SK-N-SH treated with all-trans-retinoic acid at 6 μM for 48 hours (cell line): ENCODE measurements at regions not wholly inside any gene's neighbourhood (a gene's known extent, or its start where the extent isn't known, plus 50 kb on each side); places are given as distances from the start of the nearest gene placed in this dataset.

ENCODE experiments used
- ARNTL ChIP-seq: fragments of 450-650 bp; formaldehyde crosslinking; IDR thresholded peaks from 2 replicates; pipeline ENCODE4 v1.5.0; 2020; ENCODE audit warnings: low read depth, mild to moderate bottlenecking, moderate library complexity, borderline replicate concordance
- CSDC2 ChIP-seq: fragments of 250-450 bp; sonication (Bioruptor Pico); IDR thresholded peaks from 2 replicates; pipeline ENCODE4 v1.5.0; 2020; ENCODE audit warnings: mild to moderate bottlenecking, moderate library complexity
- GLIS3 ChIP-seq: fragments of 250-450 bp; sonication (Bioruptor Pico); IDR thresholded peaks from 2 replicates; pipeline ENCODE4 v1.5.0; 2020; ENCODE audit warnings: mild to moderate bottlenecking, moderate library complexity
- ISL1 ChIP-seq: fragments of 250-450 bp; sonication (Bioruptor Pico); IDR thresholded peaks from 2 replicates; pipeline ENCODE4 v2.1.2; 2022; ENCODE audit warnings: mild to moderate bottlenecking, moderate library complexity
- PPARA ChIP-seq: fragments of 250-450 bp; sonication (Bioruptor Pico); IDR thresholded peaks from 2 replicates; pipeline ENCODE4 v1.5.0; 2020; ENCODE audit warnings: mild to moderate bottlenecking, borderline replicate concordance
- RARB ChIP-seq: fragments of 250-450 bp; sonication (Bioruptor Pico); IDR thresholded peaks from 2 replicates; pipeline ENCODE4 v1.8.0; 2021; ENCODE audit warnings: mild to moderate bottlenecking, moderate library complexity
- ZFP30 ChIP-seq: fragments of 450-650 bp; formaldehyde crosslinking; IDR thresholded peaks from 2 replicates; pipeline ENCODE4 v1.5.0; 2022; ENCODE audit warnings: mild to moderate bottlenecking, moderate library complexity
- ZNF565 ChIP-seq: fragments of 450-650 bp; formaldehyde crosslinking; conservative IDR thresholded peaks from 2 replicates; pipeline ENCODE4 v1.5.0; 2020; ENCODE audit warnings: low read depth, mild to moderate bottlenecking, moderate library complexity
- ZNF70 ChIP-seq: fragments of 450-650 bp; formaldehyde crosslinking; IDR thresholded peaks from 2 replicates; pipeline ENCODE4 v1.5.0; 2020; ENCODE audit warnings: mild to moderate bottlenecking, moderate library complexity
- ZNF8 ChIP-seq: fragments of 450-650 bp; formaldehyde crosslinking; IDR thresholded peaks from 2 replicates; pipeline ENCODE4 v1.5.0; 2020; ENCODE audit warnings: mild to moderate bottlenecking, moderate library complexity
- TF ChIP-seq, protein P1 (sequence below): fragments of 250-450 bp; sonication (Bioruptor Pico); IDR thresholded peaks from 2 replicates; pipeline ENCODE4 v1.5.1; 2021; ENCODE audit warnings: mild to moderate bottlenecking, moderate library complexity
- TF ChIP-seq, protein P2 (sequence below): fragments of 250-450 bp; sonication (Bioruptor Pico); IDR thresholded peaks from 2 replicates; pipeline ENCODE4 v1.5.0; 2020; ENCODE audit warnings: mild to moderate bottlenecking, moderate library complexity
- TF ChIP-seq, protein P3 (sequence below): fragments of 250-450 bp; sonication (Bioruptor Pico); IDR thresholded peaks from 2 replicates; pipeline ENCODE4 v1.8.0; 2021; ENCODE audit warnings: low read depth, mild to moderate bottlenecking, moderate library complexity, borderline replicate concordance
- TF ChIP-seq, protein P4 (sequence below): fragments of 250-450 bp; sonication (Bioruptor Pico); IDR thresholded peaks from 2 replicates; pipeline ENCODE4 v1.5.1; 2020; ENCODE audit warnings: low read depth, mild to moderate bottlenecking, moderate library complexity

DNA sequence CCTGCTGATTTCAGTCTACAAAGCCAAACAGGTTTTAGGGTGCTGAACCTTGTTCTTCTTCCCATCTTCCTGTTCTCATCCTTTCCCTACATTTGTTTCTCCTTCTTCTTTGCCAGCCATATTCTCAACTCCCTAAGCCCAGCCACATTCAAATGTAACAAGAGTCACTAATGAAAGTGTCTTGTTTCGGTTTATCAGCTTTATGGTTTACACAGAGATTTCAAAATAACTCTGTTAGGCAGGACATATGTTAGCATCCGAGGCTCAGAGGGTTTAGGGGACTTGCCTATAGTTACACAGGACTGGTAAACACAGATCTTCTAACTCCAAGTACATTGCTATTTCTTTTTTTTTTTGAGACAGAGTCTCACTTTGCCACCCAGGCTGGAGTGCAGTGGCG lies 61.3 kb downstream of the NDUFS5 start:
- TF ChIP-seq GLIS3 (CRISPR knock-in tag) (no peak), ZFP30 (CRISPR knock-in tag) (no peak), ISL1 (CRISPR knock-in tag) (no peak), ARNTL (CRISPR knock-in tag) (no peak), ZNF565 (CRISPR knock-in tag) (no peak), RARB (no peak), ZNF8 (no peak), CSDC2 (CRISPR knock-in tag) (no peak), ZNF70 (CRISPR knock-in tag) (no peak), PPARA (CRISPR knock-in tag) (no peak)
- TF ChIP-seq, protein P1, sequence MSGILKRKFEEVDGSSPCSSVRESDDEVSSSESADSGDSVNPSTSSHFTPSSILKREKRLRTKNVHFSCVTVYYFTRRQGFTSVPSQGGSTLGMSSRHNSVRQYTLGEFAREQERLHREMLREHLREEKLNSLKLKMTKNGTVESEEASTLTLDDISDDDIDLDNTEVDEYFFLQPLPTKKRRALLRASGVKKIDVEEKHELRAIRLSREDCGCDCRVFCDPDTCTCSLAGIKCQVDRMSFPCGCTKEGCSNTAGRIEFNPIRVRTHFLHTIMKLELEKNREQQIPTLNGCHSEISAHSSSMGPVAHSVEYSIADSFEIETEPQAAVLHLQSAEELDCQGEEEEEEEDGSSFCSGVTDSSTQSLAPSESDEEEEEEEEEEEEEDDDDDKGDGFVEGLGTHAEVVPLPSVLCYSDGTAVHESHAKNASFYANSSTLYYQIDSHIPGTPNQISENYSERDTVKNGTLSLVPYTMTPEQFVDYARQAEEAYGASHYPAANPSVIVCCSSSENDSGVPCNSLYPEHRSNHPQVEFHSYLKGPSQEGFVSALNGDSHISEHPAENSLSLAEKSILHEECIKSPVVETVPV (CRISPR knock-in tag) = no peak
- TF ChIP-seq, protein P2, sequence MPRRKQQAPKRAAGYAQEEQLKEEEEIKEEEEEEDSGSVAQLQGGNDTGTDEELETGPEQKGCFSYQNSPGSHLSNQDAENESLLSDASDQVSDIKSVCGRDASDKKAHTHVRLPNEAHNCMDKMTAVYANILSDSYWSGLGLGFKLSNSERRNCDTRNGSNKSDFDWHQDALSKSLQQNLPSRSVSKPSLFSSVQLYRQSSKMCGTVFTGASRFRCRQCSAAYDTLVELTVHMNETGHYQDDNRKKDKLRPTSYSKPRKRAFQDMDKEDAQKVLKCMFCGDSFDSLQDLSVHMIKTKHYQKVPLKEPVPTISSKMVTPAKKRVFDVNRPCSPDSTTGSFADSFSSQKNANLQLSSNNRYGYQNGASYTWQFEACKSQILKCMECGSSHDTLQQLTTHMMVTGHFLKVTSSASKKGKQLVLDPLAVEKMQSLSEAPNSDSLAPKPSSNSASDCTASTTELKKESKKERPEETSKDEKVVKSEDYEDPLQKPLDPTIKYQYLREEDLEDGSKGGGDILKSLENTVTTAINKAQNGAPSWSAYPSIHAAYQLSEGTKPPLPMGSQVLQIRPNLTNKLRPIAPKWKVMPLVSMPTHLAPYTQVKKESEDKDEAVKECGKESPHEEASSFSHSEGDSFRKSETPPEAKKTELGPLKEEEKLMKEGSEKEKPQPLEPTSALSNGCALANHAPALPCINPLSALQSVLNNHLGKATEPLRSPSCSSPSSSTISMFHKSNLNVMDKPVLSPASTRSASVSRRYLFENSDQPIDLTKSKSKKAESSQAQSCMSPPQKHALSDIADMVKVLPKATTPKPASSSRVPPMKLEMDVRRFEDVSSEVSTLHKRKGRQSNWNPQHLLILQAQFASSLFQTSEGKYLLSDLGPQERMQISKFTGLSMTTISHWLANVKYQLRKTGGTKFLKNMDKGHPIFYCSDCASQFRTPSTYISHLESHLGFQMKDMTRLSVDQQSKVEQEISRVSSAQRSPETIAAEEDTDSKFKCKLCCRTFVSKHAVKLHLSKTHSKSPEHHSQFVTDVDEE (CRISPR knock-in tag) = no peak
- TF ChIP-seq, protein P3, sequence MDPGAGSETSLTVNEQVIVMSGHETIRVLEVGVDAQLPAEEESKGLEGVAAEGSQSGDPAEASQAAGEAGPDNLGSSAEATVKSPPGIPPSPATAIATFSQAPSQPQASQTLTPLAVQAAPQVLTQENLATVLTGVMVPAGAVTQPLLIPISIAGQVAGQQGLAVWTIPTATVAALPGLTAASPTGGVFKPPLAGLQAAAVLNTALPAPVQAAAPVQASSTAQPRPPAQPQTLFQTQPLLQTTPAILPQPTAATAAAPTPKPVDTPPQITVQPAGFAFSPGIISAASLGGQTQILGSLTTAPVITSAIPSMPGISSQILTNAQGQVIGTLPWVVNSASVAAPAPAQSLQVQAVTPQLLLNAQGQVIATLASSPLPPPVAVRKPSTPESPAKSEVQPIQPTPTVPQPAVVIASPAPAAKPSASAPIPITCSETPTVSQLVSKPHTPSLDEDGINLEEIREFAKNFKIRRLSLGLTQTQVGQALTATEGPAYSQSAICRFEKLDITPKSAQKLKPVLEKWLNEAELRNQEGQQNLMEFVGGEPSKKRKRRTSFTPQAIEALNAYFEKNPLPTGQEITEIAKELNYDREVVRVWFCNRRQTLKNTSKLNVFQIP (CRISPR knock-in tag) = no peak
- TF ChIP-seq, protein P4, sequence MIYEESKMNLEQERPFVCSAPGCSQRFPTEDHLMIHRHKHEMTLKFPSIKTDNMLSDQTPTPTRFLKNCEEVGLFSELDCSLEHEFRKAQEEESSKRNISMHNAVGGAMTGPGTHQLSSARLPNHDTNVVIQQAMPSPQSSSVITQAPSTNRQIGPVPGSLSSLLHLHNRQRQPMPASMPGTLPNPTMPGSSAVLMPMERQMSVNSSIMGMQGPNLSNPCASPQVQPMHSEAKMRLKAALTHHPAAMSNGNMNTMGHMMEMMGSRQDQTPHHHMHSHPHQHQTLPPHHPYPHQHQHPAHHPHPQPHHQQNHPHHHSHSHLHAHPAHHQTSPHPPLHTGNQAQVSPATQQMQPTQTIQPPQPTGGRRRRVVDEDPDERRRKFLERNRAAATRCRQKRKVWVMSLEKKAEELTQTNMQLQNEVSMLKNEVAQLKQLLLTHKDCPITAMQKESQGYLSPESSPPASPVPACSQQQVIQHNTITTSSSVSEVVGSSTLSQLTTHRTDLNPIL (CRISPR knock-in tag) = no peak
